MM.1S (cell line): ENCODE measurements at regions not wholly inside any gene's neighbourhood (a gene's known extent, or its start where the extent isn't known, plus 50 kb on each side); places are given as distances from the start of the nearest gene placed in this dataset.

Experiments
- EZH2 ChIP-seq: fragments of 300-600 bp; sonication (generic); optimal IDR thresholded peaks from 2 replicates; pipeline ENCODE3; 2017; ENCODE audit warnings: low read depth, mild to moderate bottlenecking, antibody characterized with exemption, low read length, mixed read lengths
- EZH2phosphoT487 ChIP-seq: fragments of 300-600 bp; sonication (generic); IDR thresholded peaks from 2 replicates; pipeline ENCODE4 v1.6.1; 2018; ENCODE audit warnings: antibody characterized with exemption, low read length
- TF ChIP-seq, protein P1 (sequence below): fragments of 300-600 bp; sonication (generic); IDR thresholded peaks from 2 replicates; pipeline ENCODE4 v1.5.1; 2016; ENCODE audit warnings: antibody characterized with exemption, low read length, mixed read lengths

GRCh38 chr2:242054406-242054805 is 184.9 kb downstream of the RTP5 start:
- TF ChIP-seq, protein P1, sequence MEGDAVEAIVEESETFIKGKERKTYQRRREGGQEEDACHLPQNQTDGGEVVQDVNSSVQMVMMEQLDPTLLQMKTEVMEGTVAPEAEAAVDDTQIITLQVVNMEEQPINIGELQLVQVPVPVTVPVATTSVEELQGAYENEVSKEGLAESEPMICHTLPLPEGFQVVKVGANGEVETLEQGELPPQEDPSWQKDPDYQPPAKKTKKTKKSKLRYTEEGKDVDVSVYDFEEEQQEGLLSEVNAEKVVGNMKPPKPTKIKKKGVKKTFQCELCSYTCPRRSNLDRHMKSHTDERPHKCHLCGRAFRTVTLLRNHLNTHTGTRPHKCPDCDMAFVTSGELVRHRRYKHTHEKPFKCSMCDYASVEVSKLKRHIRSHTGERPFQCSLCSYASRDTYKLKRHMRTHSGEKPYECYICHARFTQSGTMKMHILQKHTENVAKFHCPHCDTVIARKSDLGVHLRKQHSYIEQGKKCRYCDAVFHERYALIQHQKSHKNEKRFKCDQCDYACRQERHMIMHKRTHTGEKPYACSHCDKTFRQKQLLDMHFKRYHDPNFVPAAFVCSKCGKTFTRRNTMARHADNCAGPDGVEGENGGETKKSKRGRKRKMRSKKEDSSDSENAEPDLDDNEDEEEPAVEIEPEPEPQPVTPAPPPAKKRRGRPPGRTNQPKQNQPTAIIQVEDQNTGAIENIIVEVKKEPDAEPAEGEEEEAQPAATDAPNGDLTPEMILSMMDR, result no peak
- no peak for TF ChIP-seq EZH2
- no peak for TF ChIP-seq EZH2phosphoT487
